Astrocyte (in vitro differentiated cells and primary cell): ENCODE measurements at regions not wholly inside any gene's neighbourhood (a gene's known extent, or its start where the extent isn't known, plus 50 kb on each side); places are given as distances from the start of the nearest gene placed in this dataset.

Source experiments
- DNase-seq: peaks from one replicate; pipeline ENCODE4 v3.0.0-alpha.2; 2010; ENCODE audit warnings: low read depth
- FAIRE-seq: peaks from 2 replicates; lab custom pipeline; 2011; peaks lifted over from hg19 to GRCh38; lab: Jason Lieb, UNC
- H2AFZ ChIP-seq: 2 replicates; pipeline ENCODE4 v1.6.0; 2012; ENCODE audit warnings: low read depth, low read length, inconsistent platforms
- H3K27ac ChIP-seq: 2 replicates; pipeline ENCODE4 v1.5.1; 2011; ENCODE audit warnings: low read depth, low read length, inconsistent platforms
- H3K27me3 ChIP-seq: 2 replicates; pipeline ENCODE4 v1.6.0; 2011; ENCODE audit warnings: low read length, inconsistent platforms; ENCODE audit not compliant: insufficient read depth
- H3K36me3 ChIP-seq: 2 replicates; pipeline ENCODE4 v1.5.1; 2011; ENCODE audit warnings: low read length, inconsistent platforms; ENCODE audit not compliant: insufficient read depth
- H3K4me1 ChIP-seq: 2 replicates; pipeline ENCODE4 v1.5.1; 2011; ENCODE audit warnings: low read length, inconsistent platforms; ENCODE audit not compliant: insufficient read depth
- H3K4me2 ChIP-seq: 2 replicates; pipeline ENCODE4 v1.6.0; 2012; ENCODE audit warnings: low read length, inconsistent platforms
- H3K4me3 ChIP-seq: 2 replicates; pipeline ENCODE4 v1.5.1; 2011; ENCODE audit warnings: low read depth, mild to moderate bottlenecking, low read length, inconsistent platforms; ENCODE audit not compliant: insufficient read depth
- H3K79me2 ChIP-seq: 2 replicates; pipeline ENCODE4 v1.6.0; 2012; ENCODE audit warnings: mild to moderate bottlenecking, low read length, inconsistent platforms; ENCODE audit not compliant: insufficient read depth
- H3K9ac ChIP-seq: 2 replicates; pipeline ENCODE4 v1.6.0; 2012; ENCODE audit warnings: mild to moderate bottlenecking, low read length, inconsistent platforms
- H3K9me3 ChIP-seq: 2 replicates; pipeline ENCODE4 v1.5.1; 2012; ENCODE audit warnings: low read depth, mild to moderate bottlenecking, low read length, inconsistent platforms; ENCODE audit not compliant: insufficient read depth
- H4K20me1 ChIP-seq: 2 replicates; pipeline ENCODE4 v1.6.0; 2012; ENCODE audit warnings: low read length, inconsistent platforms; ENCODE audit not compliant: insufficient read depth
- H3K27ac Mint-ChIP-seq: one replicate; pipeline ENCODE4 v1.8.0; 2021; ENCODE audit warnings: mild to moderate bottlenecking, mixed read lengths; ENCODE audit not compliant: unreplicated experiment
- H3K27me3 Mint-ChIP-seq: one replicate; pipeline ENCODE4 v1.8.0; 2021; ENCODE audit warnings: low read depth, mixed read lengths; ENCODE audit not compliant: unreplicated experiment
- H3K36me3 Mint-ChIP-seq: one replicate; pipeline ENCODE4 v1.8.0; 2021; ENCODE audit warnings: low read depth, mixed read lengths; ENCODE audit not compliant: unreplicated experiment
- H3K4me1 Mint-ChIP-seq: one replicate; pipeline ENCODE4 v1.8.0; 2021; ENCODE audit warnings: low read depth, mixed read lengths; ENCODE audit not compliant: unreplicated experiment
- H3K4me3 Mint-ChIP-seq: one replicate; pipeline ENCODE4 v1.8.0; 2021; ENCODE audit warnings: mild to moderate bottlenecking, moderate library complexity, mixed read lengths; ENCODE audit not compliant: unreplicated experiment
- H3K9me3 Mint-ChIP-seq: one replicate; pipeline ENCODE4 v1.8.0; 2021; ENCODE audit warnings: mild to moderate bottlenecking, mixed read lengths; ENCODE audit not compliant: unreplicated experiment
- CTCF ChIP-seq: IDR thresholded peaks from 2 replicates; pipeline ENCODE4 v1.5.1; 2011; ENCODE audit warnings: low read depth, mild to moderate bottlenecking, inconsistent platforms, low read length, moderate library complexity; ENCODE audit not compliant: insufficient read depth
- EZH2 ChIP-seq: IDR thresholded peaks from 2 replicates; pipeline ENCODE4 v1.6.1; 2012; ENCODE audit warnings: mild to moderate bottlenecking, low read length, inconsistent platforms; ENCODE audit not compliant: insufficient read depth

- Histone ChIP-seq H3K4me3 (no peak overlapping the region), H2AFZ (no peak overlapping the region), H3K27ac (no peak overlapping the region), H3K4me1 (no peaks in the 10 kb centered on the region), H3K4me2 (no peak overlapping the region), H3K9me3 (no peaks in the 10 kb centered on the region), H3K36me3 (no peaks in the 10 kb centered on the region), H3K79me2 (no peaks in the 10 kb centered on the region), H3K27me3 (no peaks in the 10 kb centered on the region), H3K9ac (no peak overlapping the region), H4K20me1 (no peaks in the 10 kb centered on the region)
- no peak for DNase-seq
- TF ChIP-seq CTCF (no peak), EZH2 (no peak)
- no peak for FAIRE-seq
- Mint-ChIP-seq H3K4me1 (no peaks in the 10 kb centered on the region), H3K27me3 (peaks cover 12% of the 10 kb centered on the region), H3K27ac (no peak overlapping the region), H3K36me3 (no peaks in the 10 kb centered on the region), H3K4me3 (no peak overlapping the region), H3K9me3 (no peaks in the 10 kb centered on the region)
Observed at GRCh38 chr1:56152635-56153034, 426.7 kb downstream of the PLPP3 start.

- no peaks in the 10 kb centered on the region for H3K36me3 Mint-ChIP-seq
- no peaks in the 10 kb centered on the region for H3K4me1 Mint-ChIP-seq
Observed at GRCh38 chr1:56151402-56151801, 428.0 kb downstream of the PLPP3 start.

More at GRCh38 chr1:56151402-56151801, 428.0 kb downstream of the PLPP3 start:
- TF ChIP-seq EZH2 (no peak), CTCF (no peak)
- FAIRE-seq (no peak), DNase-seq (no peak)
- no peak overlapping the region for H3K9ac ChIP-seq
- no peaks in the 10 kb centered on the region for H3K9me3 ChIP-seq
- no peak overlapping the region for H2AFZ ChIP-seq
- no peak overlapping the region for H3K27ac ChIP-seq
- no peak overlapping the region for H3K4me2 ChIP-seq
- Mint-ChIP-seq H3K27me3 (peaks cover 12% of the 10 kb centered on the region), H3K4me3 (no peak overlapping the region), H3K9me3 (no peaks in the 10 kb centered on the region), H3K27ac (no peak overlapping the region)
- H3K36me3 ChIP-seq: no peaks in the 10 kb centered on the region
- no peaks in the 10 kb centered on the region for H3K4me1 ChIP-seq
- no peaks in the 10 kb centered on the region for H3K79me2 ChIP-seq
- H4K20me1 ChIP-seq: no peaks in the 10 kb centered on the region
- no peak overlapping the region for H3K4me3 ChIP-seq
- H3K27me3 ChIP-seq: no peaks in the 10 kb centered on the region
